ENCODE measurements at regions not wholly inside any gene's neighbourhood (a gene's known extent, or its start where the extent isn't known, plus 50 kb on each side); places are given as distances from the start of the nearest gene placed in this dataset.

GRCh38 chr11:70866834-70867233 lies 385.5 kb downstream of the SHANK2 start:
- TF ChIP-seq TEAD1 (CRISPR knock-in tag; IDR thresholded peaks at IDR 0.05) (no peak), RNF2 (IDR thresholded peaks at IDR 0.05) (no peak), DPF2 (IDR thresholded peaks at IDR 0.05) (no peak), FOS (IDR thresholded peaks at IDR 0.05; ENCODE audit: extremely low read depth, insufficient read length) (no peak), ELF4 (CRISPR knock-in tag; IDR thresholded peaks at IDR 0.05) (no peak), SRF (CRISPR knock-in tag; IDR thresholded peaks at IDR 0.05) (no peak), POLR2A (conservative IDR thresholded peaks at IDR 0.05) (no peak), TAL1 (IDR thresholded peaks at IDR 0.05) (no peak), FOXP1 (CRISPR knock-in tag; IDR thresholded peaks at IDR 0.05) (no peak)
- TF ChIP-seq, protein P1, sequence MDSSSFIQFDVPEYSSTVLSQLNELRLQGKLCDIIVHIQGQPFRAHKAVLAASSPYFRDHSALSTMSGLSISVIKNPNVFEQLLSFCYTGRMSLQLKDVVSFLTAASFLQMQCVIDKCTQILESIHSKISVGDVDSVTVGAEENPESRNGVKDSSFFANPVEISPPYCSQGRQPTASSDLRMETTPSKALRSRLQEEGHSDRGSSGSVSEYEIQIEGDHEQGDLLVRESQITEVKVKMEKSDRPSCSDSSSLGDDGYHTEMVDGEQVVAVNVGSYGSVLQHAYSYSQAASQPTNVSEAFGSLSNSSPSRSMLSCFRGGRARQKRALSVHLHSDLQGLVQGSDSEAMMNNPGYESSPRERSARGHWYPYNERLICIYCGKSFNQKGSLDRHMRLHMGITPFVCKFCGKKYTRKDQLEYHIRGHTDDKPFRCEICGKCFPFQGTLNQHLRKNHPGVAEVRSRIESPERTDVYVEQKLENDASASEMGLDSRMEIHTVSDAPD (CRISPR knock-in tag; IDR thresholded peaks at IDR 0.05): no peak
- TF ChIP-seq, protein P2, sequence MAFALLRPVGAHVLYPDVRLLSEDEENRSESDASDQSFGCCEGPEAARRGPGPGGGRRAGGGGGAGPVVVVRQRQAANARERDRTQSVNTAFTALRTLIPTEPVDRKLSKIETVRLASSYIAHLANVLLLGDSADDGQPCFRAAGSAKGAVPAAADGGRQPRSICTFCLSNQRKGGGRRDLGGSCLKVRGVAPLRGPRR (CRISPR knock-in tag; IDR thresholded peaks at IDR 0.05): no peak

Measured in K562 (cell line).